HG03571 (cell line): ENCODE measurements at regions not wholly inside any gene's neighbourhood (a gene's known extent, or its start where the extent isn't known, plus 50 kb on each side); places are given as distances from the start of the nearest gene placed in this dataset.

ENCODE experiments used
- ATAC-seq: cut with Tn5 transposase; IDR thresholded peaks from one replicate; pipeline ENCODE4 v1.9.1; 2021; ENCODE audit not compliant: unreplicated experiment

DNA sequence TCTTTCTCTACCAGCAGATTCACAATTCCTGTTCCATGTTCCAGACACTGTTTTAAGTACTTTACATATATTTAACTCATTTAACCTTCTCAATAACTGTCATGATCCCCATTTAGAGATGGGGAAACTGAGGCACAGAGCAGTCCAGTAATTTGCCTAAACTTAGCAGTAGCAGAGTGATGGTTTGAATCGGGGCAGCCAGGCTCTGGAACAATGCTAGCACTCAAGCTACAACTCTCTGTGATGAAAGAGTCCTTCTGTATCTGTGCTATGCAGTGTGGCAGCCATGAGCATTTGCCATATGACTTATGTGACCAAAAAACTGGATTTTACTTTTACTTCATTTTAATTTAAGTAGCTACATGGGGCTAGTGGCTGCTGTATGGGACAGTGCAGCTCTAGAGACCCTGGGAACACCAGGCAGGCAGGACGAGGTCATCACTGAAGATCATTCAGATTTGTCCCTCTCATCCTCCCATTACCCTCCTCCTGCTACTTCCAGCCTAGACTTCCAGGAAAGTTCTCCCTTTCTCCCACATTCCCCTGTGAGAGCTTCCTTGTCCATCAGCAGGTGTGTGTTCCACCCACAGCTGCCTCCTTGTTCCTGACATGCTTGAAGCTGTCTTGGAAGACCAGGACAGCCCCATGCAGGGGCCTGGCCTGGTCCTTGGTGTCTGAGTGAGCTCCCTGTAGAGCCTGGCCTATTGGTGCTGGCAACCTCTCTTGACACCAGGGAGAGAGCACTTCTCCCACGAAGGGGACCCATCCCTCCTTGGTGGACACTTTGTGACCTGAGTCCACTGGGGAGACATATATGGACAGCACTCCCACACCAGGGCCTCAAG lies 157.0 kb downstream of the MRPL14 start:
- no peak for ATAC-seq

DNA sequence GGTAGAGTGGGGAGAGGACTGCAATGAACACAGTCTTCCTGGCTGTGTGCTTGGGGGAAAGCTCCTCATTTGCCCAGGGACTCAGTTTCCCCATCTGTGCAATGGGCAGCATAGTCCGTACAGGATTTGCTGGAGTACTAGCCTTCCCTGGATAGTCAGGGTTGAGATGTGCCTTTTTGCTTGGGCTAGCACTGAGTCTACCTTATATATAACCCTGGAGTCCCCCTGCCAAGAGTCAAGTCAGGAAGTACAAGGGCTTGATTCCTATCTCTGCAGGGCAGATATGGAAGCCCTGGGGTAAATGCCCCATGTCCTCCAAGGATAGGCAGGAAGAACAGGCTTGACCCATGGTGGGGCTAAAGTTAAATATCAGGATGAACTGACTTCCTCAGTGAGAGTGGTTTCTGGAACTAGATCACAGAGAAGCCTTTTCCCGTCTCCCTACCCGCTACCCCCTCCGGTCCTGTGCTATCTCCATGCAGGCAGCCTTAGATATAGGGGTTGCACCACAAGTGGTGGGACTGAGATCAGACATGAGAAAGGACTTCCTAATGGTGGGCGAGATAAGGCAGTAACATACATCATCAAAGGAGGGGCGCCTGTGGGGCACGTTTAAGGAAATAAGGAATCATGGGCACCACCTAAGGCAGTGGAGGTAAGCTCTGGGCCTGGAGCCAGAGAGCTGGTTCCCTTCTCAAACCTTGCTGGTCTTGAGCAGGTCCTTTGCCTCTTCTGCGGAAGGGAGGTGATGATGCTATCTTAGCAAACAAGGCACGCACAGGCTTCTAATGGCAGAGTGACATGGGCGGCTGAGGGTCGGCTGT lies 157.9 kb downstream of the MRPL14 start:
- ATAC-seq = no peak

DNA sequence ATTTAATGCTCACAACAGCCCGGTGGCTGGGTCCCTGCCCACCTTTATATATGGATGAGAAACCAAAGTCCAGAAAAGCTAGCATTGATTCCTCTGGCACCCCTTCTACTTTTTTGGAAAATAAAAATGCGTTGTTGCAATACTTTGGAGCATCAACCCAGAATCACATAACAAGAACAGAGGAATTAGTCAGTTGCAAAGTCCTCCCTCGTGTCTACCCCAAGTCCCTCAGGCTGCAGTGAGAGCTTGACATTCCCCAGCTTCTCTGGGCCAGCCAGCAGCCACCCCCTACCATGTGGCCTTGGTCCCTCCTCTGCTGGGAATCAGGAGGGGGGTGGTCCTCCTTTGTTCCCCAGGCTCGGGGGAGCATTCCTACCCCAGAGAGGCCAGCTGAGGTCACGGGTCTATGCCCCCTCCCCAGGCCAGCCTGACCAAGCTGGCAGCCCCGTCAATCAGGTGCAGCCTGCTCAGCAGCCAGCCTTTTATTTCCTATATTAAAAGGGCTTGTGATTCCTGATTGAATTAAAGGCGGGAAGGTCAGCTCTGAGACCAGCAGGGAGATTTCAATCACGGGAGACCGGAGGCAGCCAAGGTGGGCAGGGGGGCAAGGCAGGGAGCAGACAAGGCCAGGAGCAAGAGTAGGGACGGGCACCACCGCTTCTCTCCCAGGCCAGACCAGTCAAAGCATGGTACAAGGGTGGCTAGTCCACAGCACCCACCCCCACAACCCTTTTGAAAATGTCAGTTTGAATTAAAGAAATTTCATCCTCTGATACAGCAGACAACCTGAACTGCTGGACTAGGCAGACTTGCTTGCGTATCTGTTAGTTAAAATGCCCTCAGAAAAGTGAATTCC lies 158.9 kb downstream of the MRPL14 start:
- ATAC-seq = no peak

DNA sequence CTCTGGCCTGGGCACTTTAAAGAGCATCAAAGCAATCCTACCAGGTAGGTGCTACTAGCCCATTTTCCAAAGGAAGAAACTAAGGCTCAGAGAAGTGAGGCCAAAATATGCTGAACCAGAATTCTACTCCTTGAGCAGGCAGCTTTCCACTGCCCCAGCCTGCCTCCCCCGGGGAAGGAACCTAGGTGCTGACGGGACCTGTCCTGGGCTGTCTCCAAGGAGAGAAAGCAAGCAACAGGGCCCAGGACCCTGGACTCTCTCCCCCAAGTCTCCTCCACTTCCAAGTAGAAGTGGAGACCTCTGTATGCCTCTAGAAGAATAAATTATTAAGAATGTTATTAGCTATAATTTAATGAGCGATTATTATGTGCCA lies 159.5 kb downstream of the MRPL14 start:
- ATAC-seq = no peak

DNA sequence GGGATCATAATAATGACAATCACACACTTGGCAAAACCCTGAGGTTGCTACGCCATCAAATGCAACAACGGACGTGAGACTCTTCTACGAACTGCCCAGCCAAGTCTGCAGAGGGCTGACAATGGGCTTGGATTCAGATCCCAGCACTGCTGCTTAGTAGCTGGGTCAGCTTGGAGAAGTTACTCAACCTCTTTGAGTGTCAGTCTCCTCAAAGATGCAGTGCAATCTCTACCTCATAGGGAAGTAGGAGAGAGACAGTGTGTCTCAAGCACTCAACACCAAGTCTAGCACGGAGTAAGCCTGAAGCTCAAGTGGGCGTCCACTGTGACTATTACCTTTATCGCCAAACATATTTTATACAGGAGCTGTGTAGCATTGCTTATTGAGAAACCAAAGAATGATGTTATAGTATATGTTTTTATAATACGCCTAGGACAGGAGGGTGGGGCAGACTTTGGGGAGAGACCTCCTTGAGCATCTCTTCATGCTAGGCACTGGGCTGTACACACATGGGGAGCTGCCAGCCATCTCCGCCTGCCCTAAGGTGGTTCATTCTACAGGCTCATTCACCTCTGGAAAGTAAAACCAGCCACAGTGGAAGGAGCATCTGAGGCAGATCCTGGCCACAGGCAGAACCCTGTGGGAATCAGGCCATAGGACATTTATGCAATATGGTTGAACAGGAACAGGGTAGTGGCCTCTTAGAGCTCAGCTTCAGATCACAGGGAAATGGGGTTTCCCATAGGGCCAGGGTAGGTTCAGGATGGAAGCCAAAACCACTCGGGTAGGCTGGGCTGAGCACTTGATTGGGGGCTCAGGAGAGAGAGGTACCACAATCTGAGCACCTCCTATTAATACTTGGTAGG lies 160.2 kb downstream of the MRPL14 start:
- ATAC-seq = no peak

DNA sequence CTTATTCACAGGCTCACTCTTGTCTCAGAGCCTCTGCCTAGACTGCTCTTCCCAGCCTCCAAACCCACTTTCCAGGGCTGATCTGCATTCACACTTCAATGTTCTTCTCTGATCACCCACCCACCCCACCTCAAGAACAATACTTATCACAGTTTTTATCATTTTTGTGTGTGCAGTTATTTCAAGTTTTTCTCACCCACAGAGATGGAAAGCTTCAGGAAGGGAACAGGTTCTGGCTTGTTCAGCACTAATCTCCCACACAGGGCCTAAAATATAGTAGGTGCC lies 160.9 kb downstream of the MRPL14 start:
- ATAC-seq = no peak

DNA sequence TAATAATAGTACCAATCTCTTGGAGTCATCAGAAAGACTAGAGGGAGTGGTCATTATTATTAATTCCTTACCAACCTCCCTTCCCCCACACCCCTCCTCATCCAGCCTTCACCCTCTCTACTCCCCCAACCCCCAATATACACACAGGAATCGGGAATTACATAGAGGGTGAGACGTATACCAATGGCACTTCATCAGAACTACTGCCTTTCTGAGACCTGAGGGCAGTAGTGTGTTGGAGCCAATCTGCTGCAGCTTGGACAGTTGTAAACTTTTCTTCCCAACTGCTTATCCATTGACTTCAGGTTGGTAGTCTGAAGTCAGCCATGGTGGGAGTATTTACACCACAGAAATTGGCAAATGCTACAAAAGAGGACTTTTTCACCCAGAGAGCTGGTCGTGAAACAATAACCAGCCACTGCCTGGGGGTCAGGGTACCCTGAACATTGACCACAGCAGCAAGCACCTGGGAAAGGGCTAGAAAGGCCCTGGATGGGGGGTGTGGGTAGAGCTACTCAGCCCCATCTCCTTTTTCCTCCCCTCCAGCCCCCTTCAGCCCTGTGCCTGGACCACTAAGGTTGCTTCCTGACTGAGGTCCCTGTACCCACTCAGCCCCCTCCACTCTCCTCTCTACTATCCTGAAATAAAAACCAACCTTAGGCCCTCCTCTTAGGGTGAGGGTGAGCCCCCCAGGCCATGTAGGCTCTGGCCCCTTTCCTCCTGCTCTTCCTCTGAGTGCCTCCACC lies 161.5 kb downstream of the MRPL14 start:
- no peak for ATAC-seq

DNA sequence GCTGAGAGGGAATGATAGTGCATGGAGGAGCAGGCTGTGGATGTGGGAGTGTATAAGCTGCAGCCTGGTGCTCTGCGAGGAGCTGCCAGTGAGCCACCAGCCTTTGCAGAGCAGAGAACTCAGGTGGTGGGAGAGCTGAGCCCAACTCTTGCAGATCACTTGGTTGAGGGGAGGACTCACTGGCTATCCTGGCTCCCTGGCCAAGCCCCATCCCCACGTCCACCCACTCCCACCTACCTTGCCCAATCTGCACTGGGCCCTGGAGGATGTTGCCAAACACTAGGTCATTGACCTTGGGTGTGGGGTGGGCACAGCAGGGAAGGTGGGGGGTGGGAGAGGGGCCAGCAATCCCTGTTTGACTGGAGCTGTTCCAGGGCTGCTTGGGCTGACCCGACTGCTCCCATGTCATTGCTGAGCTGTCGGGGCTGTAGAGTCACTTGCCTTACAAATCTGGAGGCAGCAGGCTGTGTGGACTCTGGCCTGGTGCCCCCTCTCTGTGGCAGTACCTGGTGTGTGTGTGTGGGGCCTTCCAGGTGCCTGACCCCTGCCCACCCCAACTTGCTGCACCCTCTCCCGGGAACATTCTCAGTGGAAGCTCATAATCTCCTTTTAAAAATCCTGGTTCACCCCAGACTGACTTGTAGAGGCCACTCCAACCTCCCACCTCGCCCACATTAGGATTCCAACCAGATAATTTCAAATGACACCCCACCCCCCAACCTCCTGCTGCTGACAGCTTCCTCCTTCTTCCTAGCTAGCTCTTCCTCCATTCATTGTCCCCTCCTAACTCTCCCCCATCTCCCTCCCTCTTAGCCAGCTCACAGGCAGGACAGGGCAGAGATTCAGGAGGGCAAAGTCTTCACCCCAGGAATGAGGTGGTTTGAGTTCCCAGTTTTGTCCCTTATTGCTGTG lies 162.3 kb downstream of the MRPL14 start:
- ATAC-seq = no peak

DNA sequence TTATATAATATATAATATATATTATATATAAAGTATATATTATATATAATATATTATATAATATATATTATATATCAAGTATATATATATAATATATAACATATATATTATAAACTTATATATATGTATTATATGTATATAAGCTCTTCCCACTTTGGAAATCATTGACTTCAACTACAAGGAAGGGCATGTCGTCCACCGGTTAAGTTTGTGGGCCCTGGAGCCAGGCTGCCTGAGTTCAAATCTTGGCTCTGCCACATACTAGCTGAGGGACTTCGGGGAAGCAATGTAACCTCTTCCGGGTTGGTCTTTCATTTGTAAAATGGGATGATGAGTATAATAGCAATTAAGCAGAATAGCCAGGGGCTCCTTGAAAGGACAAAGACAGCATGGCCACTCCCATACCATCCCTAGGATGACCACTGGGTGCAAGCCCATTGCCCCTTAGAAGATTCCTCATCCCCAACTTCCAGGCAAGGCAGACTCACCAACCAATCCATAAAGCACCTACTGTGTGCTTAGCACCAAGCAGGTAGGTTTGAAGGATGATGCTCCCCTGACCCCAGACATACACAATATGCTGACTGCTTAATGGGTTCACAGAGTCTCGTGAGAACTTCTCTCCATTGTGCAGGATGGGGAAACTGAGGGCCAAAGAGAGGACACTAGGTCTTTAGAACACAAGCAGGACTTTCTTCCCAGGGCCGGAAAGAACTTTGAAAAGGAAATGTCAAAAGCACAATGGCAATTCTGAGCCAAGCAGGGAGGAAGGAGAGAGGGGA lies 163.2 kb downstream of the MRPL14 start:
- no peak for ATAC-seq

DNA sequence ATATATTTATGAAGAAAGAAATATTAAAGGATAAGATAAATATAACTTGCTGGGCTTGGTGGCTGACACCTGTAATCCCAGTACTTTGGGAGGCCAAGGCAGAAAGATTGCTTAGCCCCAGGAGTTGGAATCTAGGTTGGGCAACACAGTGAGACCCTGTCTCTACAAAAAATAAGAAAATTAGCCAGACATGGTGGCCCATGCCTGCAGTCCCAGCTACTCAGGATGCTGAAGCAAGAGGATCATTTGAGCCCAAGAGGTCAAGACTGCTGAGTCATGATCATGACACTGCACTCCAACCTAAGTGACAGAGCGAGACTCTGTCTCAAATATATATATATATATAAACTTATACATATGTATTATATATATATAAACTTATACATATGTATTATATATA lies 164.0 kb downstream of the MRPL14 start:
- no peak for ATAC-seq

DNA sequence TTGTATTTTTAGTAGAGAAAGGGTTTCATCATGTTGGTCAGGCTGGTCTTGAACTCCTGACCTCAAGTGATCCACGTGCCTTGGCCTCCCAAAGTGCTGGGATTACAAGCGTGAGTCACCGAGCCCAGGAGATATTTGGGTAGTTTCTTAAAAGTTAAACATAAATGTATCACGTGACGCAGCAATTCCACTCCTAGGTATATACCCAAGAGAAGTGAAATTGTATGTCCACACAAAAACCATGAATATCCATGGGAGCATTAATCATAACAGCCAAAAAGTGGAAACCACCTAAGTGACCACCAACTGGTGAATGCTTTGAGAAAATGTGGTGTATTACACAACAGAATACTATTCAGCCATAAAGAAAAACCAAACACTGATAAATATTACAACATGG lies 164.8 kb downstream of the MRPL14 start:
- ATAC-seq = no peak

DNA sequence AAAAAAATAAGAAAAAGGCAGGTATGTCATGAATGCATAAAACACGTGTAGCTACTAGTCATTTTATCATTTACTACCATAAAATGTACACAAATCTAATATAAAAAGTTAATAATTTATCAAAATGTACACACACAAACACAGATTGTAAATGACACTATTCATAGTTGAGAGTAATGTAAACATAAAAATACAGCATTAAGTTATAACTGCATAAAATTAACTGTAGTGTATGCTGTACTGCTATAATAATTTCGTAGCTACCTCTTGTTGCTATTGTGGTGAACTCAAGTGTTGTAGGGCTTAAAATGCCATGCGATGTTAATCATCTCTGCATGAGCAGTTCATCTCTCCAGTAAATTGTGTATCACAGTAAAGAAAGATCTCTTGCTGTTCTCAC lies 170.0 kb downstream of the MRPL14 start:
- no peak for ATAC-seq

DNA sequence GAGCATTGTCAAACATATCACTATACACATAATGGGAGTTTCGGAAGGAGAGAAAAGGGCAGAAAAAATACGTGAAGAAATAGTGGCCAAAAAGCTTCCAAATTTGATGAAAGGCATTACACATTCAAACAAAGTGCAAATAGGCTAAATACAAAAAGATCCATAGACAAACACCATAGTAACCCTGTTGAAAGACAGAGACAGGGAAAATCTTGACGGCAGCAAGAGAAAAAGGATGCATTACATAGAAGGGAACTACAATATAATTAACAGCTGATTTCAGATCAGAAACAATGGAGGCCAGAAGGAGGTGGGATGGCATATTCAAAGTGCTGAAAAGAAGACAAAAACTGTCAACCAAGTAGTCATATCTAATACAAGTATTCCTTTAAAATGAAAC lies 170.8 kb downstream of the MRPL14 start:
- no peak for ATAC-seq

DNA sequence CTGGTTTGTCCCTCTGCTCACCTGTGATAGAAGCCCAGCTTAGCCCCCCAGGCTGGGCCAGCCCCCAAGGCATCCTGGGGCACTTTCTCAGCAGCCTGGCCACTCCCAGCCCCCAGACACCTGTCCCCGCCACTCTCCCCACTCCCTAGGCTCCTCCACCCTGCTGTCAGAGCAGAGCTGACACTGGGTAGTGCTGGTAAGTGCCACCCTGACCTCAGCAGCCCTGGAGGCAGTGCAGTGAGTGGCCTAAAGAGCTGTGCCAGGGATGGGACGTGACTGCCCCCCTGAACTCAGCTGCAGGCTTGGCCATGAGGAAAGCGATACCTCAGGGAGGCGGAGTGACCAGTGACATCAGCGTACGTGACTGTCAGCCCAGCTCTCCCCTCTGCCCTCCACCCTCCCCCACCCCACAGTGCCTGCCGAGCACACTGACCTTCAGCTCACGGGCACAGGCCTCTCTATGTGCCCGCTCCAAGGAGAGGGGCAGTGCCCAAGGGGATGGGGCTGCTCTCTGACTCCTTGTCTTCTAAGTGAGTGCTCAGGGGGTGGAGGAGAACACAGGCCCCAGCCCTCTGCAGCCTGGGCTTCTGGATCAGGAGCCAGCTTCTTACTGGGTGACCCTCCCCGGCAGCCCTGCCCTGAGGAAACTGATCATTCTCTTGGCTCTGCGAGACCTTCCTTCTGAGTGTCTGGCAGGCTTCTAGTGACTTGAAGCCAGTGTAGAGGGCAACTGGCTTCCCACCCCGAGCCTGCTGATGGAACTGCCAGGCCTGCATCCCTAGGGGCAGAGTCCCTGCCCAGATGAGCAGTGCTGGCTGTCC lies 172.7 kb downstream of the MRPL14 start:
- ATAC-seq = no peak

DNA sequence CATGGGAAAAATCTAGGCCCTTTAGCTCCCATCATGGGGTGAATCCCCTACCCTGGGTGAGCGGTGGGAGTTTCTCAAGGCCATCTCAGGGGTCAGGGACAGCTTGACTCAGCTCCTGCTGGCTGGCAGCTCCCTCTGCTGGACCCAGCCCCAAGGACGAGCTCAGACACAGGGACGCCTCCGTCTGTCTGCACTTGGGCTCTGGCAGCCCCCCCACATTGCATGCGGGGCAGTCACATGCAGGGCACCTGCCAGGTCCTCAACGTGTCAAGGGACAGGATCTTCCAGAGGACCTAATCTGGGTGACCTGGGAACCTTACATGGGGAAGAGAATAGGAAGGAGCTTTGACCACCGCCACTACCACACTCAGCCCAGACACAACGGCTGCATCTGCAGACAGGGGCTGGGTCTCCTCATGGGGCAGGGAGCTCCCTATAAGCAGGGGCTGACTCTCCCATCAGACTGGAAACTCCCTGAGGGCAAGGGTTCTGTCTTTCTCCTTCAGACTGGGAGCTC lies 173.4 kb downstream of the MRPL14 start:
- no peak for ATAC-seq

DNA sequence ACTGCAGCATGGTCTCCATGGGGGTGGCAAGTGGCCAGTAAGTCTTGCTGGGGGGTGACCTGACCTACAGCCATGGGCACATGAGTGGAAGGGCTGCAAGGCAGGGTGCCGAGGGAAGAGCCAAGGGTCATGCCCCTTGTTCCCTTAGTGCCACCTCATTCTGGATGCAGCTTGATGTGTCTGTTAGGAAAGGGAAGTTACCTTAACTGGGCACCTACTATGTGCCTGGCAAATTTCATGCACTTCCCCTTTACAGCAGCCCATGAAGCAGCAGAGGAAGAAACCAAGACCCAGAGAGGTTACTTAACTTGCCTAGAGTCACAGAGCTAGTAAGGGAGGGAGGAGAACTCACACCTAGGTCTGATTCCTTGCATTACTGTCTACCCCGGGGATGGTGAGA lies 174.0 kb downstream of the MRPL14 start:
- no peak for ATAC-seq

DNA sequence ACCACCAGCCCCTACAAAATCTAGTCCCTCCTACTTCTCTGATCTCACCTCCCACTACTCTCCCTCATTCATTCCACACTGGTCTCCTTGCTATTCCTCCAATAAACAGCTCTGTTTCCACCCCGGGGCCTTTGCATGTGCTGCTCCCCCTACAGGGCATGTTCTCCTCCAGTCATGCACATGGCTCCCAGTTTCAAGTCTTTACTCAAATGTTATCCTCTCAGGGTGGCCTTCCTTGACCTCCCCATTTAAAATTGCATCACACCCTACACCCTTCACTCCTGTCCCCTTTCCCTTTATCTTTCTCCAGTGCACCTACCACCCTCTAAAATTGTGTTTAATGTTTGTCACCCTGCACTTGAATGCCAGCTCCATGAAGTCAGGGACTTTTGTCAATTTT lies 174.5 kb downstream of the MRPL14 start:
- no peak for ATAC-seq
